ENCODE measurements at regions not wholly inside any gene's neighbourhood (a gene's known extent, or its start where the extent isn't known, plus 50 kb on each side); places are given as distances from the start of the nearest gene placed in this dataset.

DNA sequence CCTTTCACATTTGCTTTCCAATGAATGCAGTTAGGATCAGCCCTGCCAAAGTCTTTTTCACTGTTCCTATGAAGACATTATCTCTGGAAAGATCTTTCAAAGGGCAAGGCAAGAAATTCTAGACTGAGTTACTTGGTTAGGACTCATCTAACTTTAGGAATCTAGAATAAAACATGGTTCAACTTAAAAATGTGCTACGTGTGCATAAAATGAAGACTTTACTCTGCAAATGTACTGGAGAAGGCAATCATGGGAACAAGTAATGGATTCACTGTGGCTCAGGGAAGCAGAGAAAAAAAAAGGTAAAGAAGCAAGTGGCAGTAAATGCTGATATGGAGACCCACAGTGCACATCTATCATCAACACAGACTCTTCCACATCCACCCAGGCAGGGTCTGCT is 297.4 kb downstream of the HNRNPD start:
- TF ChIP-seq, protein P1, sequence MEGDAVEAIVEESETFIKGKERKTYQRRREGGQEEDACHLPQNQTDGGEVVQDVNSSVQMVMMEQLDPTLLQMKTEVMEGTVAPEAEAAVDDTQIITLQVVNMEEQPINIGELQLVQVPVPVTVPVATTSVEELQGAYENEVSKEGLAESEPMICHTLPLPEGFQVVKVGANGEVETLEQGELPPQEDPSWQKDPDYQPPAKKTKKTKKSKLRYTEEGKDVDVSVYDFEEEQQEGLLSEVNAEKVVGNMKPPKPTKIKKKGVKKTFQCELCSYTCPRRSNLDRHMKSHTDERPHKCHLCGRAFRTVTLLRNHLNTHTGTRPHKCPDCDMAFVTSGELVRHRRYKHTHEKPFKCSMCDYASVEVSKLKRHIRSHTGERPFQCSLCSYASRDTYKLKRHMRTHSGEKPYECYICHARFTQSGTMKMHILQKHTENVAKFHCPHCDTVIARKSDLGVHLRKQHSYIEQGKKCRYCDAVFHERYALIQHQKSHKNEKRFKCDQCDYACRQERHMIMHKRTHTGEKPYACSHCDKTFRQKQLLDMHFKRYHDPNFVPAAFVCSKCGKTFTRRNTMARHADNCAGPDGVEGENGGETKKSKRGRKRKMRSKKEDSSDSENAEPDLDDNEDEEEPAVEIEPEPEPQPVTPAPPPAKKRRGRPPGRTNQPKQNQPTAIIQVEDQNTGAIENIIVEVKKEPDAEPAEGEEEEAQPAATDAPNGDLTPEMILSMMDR (IDR thresholded peaks at IDR 0.05) = no peak
- TF ChIP-seq POLR2A (IDR thresholded peaks at IDR 0.05) (no peak), EP300 (IDR thresholded peaks at IDR 0.05; ENCODE audit: low read depth) (no peak), POLR2AphosphoS5 (IDR thresholded peaks at IDR 0.05) (no peak)
- no peaks in the 10 kb centered on the region for H3K9me3 ChIP-seq
- no peak overlapping the region for H3K4me3 ChIP-seq
- no peaks in the 10 kb centered on the region for H3K27me3 ChIP-seq
- H3K36me3 ChIP-seq = no peaks in the 10 kb centered on the region
- in situ Hi-C loops (cut with MboI; ENCODE audit: low pct_ligation_motif_present in 1 of 4, low pct_unique_long_range_greater_than_20kb in 1 of 4, low sequenced_read_pairs in 3 of 4) (no loop called here), intact Hi-C loops (cut with DNase I; ENCODE audit: low total_unique reads) (no loop called here)
- DNase-seq = no peak
- H3K27ac ChIP-seq = no peak overlapping the region
- WGBS, 2 donors (ENCODE audit: low coverage in 1 of 2) = 83 to 89% methylated on average over 1 of the region's 1 CpG
- H3K4me1 ChIP-seq = no peaks in the 10 kb centered on the region

DNA sequence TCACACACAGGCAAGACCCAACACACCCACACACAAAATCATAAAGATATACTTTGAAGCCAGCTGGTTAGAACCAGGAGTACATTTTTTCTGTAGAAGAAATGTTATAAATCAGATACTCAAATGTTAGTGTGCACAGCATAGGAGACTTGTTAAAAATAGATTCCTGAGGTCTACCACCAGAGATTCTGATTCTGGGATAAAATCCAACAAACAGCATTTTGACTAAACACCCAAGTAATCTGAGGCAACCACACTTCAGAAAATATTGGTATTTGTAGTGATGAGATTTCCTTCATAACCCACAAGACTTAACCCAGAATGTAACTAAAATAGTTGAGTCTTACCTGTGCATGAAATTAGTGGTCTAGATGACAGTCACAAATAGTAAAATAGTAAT is 301.8 kb downstream of the HNRNPD start:
- in situ Hi-C loops (cut with MboI; ENCODE audit: low pct_ligation_motif_present in 1 of 4, low pct_unique_long_range_greater_than_20kb in 1 of 4, low sequenced_read_pairs in 3 of 4) = no loop called here
- no peaks in the 10 kb centered on the region for H3K4me1 ChIP-seq
- H3K4me3 ChIP-seq = no peak overlapping the region
- H3K36me3 ChIP-seq = no peaks in the 10 kb centered on the region
- no peaks in the 10 kb centered on the region for H3K27me3 ChIP-seq
- no peak for DNase-seq
- TF ChIP-seq, protein P1 (IDR thresholded peaks at IDR 0.05) = no peak
- TF ChIP-seq EP300 (IDR thresholded peaks at IDR 0.05; ENCODE audit: low read depth) (no peak), POLR2A (IDR thresholded peaks at IDR 0.05) (no peak), POLR2AphosphoS5 (IDR thresholded peaks at IDR 0.05) (no peak)
- no peaks in the 10 kb centered on the region for H3K9me3 ChIP-seq
- H3K27ac ChIP-seq = no peak overlapping the region
- intact Hi-C loops (cut with DNase I; ENCODE audit: low total_unique reads) = no loop called here

DNA sequence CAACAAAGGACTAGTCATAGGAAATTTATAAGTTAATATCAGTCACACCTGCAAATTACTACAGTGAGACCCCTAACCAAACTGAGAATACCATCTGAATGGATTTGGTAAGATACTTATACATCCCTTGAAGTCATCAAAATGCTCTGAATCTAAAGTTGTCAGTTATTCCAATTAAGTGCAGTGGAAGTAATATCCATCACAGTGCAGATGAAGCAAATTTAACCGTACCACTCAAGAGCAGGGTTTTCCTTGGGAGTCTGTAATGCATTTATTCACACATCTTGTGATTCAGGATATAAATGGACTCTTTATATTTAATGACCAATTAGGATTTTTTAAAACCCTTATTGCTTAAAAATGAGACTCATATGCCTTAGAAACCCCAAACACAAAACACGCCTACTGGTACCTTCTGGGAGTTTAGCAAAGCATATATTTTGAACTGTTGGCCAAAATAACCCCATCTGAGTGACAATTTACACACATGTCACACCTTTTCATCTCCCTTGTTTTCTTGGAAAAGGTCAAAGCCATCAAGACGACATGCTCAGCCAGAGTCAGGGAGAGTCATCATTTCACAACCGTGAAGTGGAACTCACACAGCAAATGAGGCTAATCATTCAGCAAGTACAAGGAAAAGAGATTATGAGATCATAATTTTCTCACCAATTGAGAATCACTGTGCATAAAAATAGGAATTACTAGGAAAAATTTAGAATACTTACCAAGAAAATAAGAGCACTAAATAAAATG is 303.7 kb downstream of the HNRNPD start:
- WGBS, 2 donors (ENCODE audit: low coverage in 1 of 2) = 61 to 81% methylated on average over 3 to 4 of the region's 4 CpGs
- Histone ChIP-seq H3K9me3 (no peaks in the 10 kb centered on the region), H3K27ac (no peak overlapping the region), H3K27me3 (no peaks in the 10 kb centered on the region), H3K4me3 (no peak overlapping the region), H3K4me1 (no peaks in the 10 kb centered on the region), H3K36me3 (no peaks in the 10 kb centered on the region)
- TF ChIP-seq, protein P1 (IDR thresholded peaks at IDR 0.05) = no peak
- TF ChIP-seq POLR2AphosphoS5 (IDR thresholded peaks at IDR 0.05) (no peak), POLR2A (IDR thresholded peaks at IDR 0.05) (no peak), EP300 (IDR thresholded peaks at IDR 0.05; ENCODE audit: low read depth) (no peak)
- in situ Hi-C loops (cut with MboI; ENCODE audit: low pct_ligation_motif_present in 1 of 4, low pct_unique_long_range_greater_than_20kb in 1 of 4, low sequenced_read_pairs in 3 of 4) (no loop called here), intact Hi-C loops (cut with DNase I; ENCODE audit: low total_unique reads) (no loop called here)
- DNase-seq = no peak

DNA sequence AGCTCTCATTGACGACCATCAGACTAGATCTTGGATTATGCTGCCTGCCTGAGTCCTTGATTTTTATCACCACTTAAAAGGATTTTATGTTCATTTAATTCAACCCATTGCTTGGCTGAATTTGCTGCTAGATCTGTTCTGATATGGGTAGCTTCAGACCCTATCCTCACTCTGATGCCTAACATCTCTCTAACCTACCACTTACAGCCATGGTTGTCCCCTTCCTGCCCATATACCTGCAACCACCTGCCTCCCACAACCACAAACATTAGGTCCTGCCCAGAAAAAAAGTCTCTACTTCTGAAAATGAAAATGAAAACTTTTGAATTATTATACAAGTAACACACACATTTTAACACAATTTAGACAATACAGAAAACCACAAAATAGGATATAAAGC is 310.8 kb downstream of the HNRNPD start:
- Histone ChIP-seq H3K4me1 (no peaks in the 10 kb centered on the region), H3K4me3 (no peak overlapping the region), H3K27ac (no peak overlapping the region), H3K9me3 (no peaks in the 10 kb centered on the region), H3K27me3 (no peaks in the 10 kb centered on the region), H3K36me3 (no peaks in the 10 kb centered on the region)
- no peak for DNase-seq
- in situ Hi-C loops (cut with MboI; ENCODE audit: low pct_ligation_motif_present in 1 of 4, low pct_unique_long_range_greater_than_20kb in 1 of 4, low sequenced_read_pairs in 3 of 4) = no loop called here
- WGBS, 2 donors (ENCODE audit: low coverage in 1 of 2) = 47 to 75% methylated on average over 1 of the region's 1 CpG
- TF ChIP-seq POLR2AphosphoS5 (IDR thresholded peaks at IDR 0.05) (no peak), EP300 (IDR thresholded peaks at IDR 0.05; ENCODE audit: low read depth) (no peak), POLR2A (IDR thresholded peaks at IDR 0.05) (no peak)
- TF ChIP-seq, protein P1 (IDR thresholded peaks at IDR 0.05) = no peak
- intact Hi-C loops (cut with DNase I; ENCODE audit: low total_unique reads) = no loop called here

Data from transverse colon (tissue), 4 donors.